Uterus (tissue), 2 donors: ENCODE measurements at regions not wholly inside any gene's neighbourhood (a gene's known extent, or its start where the extent isn't known, plus 50 kb on each side); places are given as distances from the start of the nearest gene placed in this dataset.

Experiments used
- POLR2A ChIP-seq, 2 donors: fragments of 450-650 bp; IDR thresholded peaks; one replicate each; pipeline ENCODE4 v1.6.1; 2016; ENCODE audit warnings: antibody characterized with exemption in 2 of 2, mild to moderate bottlenecking in 1 of 2, moderate library complexity in 1 of 2
- TF ChIP-seq, protein P1 (sequence below), 4 experiments: fragments of 200-600 bp in 2 of 4; fragments of 450-650 bp in 2 of 4; sonication (generic) in 2 of 4; IDR thresholded peaks; one replicate each; pipeline ENCODE4 v1.5.1; 2016 to 2019; ENCODE audit warnings: antibody characterized with exemption in 4 of 4, mild to moderate bottlenecking in 2 of 4, moderate library complexity in 1 of 4

DNA sequence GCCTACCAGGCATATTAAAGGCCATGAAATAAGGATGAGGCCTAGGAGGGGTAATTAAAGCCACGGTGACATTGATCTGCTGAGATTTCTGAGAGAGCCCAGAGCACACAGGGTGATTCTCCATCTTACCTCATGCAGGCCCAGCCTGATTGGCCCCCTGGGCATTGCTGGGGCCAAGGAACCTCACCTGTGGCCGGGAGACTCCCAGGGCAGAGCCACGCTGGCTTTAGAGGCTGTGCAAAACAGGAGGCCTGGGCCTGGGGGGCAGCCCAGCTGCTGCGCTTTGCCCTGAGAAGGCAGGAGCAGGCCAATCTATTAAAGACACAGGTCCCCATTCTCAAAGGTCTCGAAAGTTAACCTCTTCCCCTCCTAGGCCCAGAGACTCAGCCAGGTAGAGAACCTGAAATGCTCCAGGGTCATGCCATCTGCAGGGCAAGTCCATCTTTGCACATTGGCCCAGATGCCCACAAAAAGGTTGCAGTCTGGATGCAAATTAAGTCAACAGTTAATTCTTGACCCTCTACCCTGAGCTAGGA lies 1099.7 kb downstream of the BCL11B start:
- TF ChIP-seq, protein P1, sequence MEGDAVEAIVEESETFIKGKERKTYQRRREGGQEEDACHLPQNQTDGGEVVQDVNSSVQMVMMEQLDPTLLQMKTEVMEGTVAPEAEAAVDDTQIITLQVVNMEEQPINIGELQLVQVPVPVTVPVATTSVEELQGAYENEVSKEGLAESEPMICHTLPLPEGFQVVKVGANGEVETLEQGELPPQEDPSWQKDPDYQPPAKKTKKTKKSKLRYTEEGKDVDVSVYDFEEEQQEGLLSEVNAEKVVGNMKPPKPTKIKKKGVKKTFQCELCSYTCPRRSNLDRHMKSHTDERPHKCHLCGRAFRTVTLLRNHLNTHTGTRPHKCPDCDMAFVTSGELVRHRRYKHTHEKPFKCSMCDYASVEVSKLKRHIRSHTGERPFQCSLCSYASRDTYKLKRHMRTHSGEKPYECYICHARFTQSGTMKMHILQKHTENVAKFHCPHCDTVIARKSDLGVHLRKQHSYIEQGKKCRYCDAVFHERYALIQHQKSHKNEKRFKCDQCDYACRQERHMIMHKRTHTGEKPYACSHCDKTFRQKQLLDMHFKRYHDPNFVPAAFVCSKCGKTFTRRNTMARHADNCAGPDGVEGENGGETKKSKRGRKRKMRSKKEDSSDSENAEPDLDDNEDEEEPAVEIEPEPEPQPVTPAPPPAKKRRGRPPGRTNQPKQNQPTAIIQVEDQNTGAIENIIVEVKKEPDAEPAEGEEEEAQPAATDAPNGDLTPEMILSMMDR (IDR thresholded peaks at IDR 0.05) = no peak
- TF ChIP-seq POLR2A (IDR thresholded peaks at IDR 0.05) = no peak
